ENCODE measurements at regions not wholly inside any gene's neighbourhood (a gene's known extent, or its start where the extent isn't known, plus 50 kb on each side); places are given as distances from the start of the nearest gene placed in this dataset.

GRCh38 chr12:40579687-40580086 lies 112.6 kb upstream of the CNTN1 start:
- Histone ChIP-seq H2AFZ (ENCODE audit: insufficient read depth, low read depth, low read length, poor library complexity, severe bottlenecking) (no peak overlapping the region), H3K9ac (ENCODE audit: insufficient read depth, low read length, poor library complexity, severe bottlenecking) (no peak overlapping the region), H3K27me3 (ENCODE audit: control insufficient read depth in 2 of 2, insufficient read depth in 2 of 2, low read length in 2 of 2) (no peaks in the 10 kb centered on the region), H3K4me2 (replicated peaks; ENCODE audit: extremely low read depth, low read length, poor library complexity, severe bottlenecking) (no peak overlapping the region), H3K4me3 (replicated peaks in 1 of 3; ENCODE audit: low read depth in 2 of 3, low read length in 3 of 3) (no peak overlapping the region), H3K9me3 (replicated peaks in 1 of 2; ENCODE audit: control insufficient read depth in 1 of 2, insufficient read depth in 1 of 2, low read length in 2 of 2) (peaks cover 10 to 22% of the 10 kb centered on the region in 2 donors), H3K79me2 (ENCODE audit: insufficient read depth, low read length) (no peaks in the 10 kb centered on the region), H3K27ac (ENCODE audit: low read depth in 1 of 2, low read length in 2 of 2) (no peak overlapping the region), H3K4me1 (ENCODE audit: control insufficient read depth in 1 of 2, insufficient read depth in 2 of 2, low read length in 2 of 2) (no peaks in the 10 kb centered on the region), H4K20me1 (ENCODE audit: insufficient read depth, low read length) (no peaks in the 10 kb centered on the region), H3K36me3 (replicated peaks in 1 of 2; ENCODE audit: control insufficient read depth in 1 of 2, insufficient read depth in 2 of 2, low read length in 2 of 2) (no peaks in the 10 kb centered on the region)
- DNase-seq, result no peak
- intact Hi-C loops (cut with micrococcal nuclease), result no loop called here
- H3K27me3 Mint-ChIP-seq (ENCODE audit: low read depth in 3 of 3), result peaks cover 0 to 2% (median 2%) of the 10 kb centered on the region in 3 donors
- TF ChIP-seq CTCF (IDR thresholded peaks at IDR 0.05), result no peak
- peaks cover 10 to 24% (median 18%) of the 10 kb centered on the region in 7 donors for H3K9me3 Mint-ChIP-seq
- no peak overlapping the region for H3K4me3 Mint-ChIP-seq
- H3K4me1 Mint-ChIP-seq, result no peaks in the 10 kb centered on the region
- no CpG with 5 or more reads among the region's 1 CpG for WGBS (ENCODE audit: insufficient coverage)
- H3K27ac Mint-ChIP-seq, result no peak overlapping the region
- H3K36me3 Mint-ChIP-seq, result no peaks in the 10 kb centered on the region

- Histone ChIP-seq H3K27me3 (ENCODE audit: control insufficient read depth in 2 of 2, insufficient read depth in 2 of 2, low read length in 2 of 2) (no peaks in the 10 kb centered on the region), H2AFZ (ENCODE audit: insufficient read depth, low read depth, low read length, poor library complexity, severe bottlenecking) (no peak overlapping the region), H3K27ac (ENCODE audit: low read depth in 1 of 2, low read length in 2 of 2) (no peak overlapping the region), H3K4me1 (ENCODE audit: control insufficient read depth in 1 of 2, insufficient read depth in 2 of 2, low read length in 2 of 2) (no peaks in the 10 kb centered on the region), H3K9me3 (replicated peaks in 1 of 2; ENCODE audit: control insufficient read depth in 1 of 2, insufficient read depth in 1 of 2, low read length in 2 of 2) (peaks cover 10 to 22% of the 10 kb centered on the region in 2 donors), H3K36me3 (replicated peaks in 1 of 2; ENCODE audit: control insufficient read depth in 1 of 2, insufficient read depth in 2 of 2, low read length in 2 of 2) (no peaks in the 10 kb centered on the region), H3K4me2 (replicated peaks; ENCODE audit: extremely low read depth, low read length, poor library complexity, severe bottlenecking) (no peak overlapping the region), H3K79me2 (ENCODE audit: insufficient read depth, low read length) (no peaks in the 10 kb centered on the region), H3K9ac (ENCODE audit: insufficient read depth, low read length, poor library complexity, severe bottlenecking) (no peak overlapping the region), H3K4me3 (replicated peaks in 1 of 3; ENCODE audit: low read depth in 2 of 3, low read length in 3 of 3) (no peak overlapping the region), H4K20me1 (ENCODE audit: insufficient read depth, low read length) (no peaks in the 10 kb centered on the region)
- Mint-ChIP-seq H3K4me3 (no peak overlapping the region), H3K27ac (no peak overlapping the region), H3K27me3 (ENCODE audit: low read depth in 3 of 3) (peaks cover 0 to 2% (median 2%) of the 10 kb centered on the region in 3 donors), H3K9me3 (peaks cover 10 to 24% (median 18%) of the 10 kb centered on the region in 7 donors), H3K36me3 (no peaks in the 10 kb centered on the region), H3K4me1 (no peaks in the 10 kb centered on the region)
- no peak for DNase-seq
- intact Hi-C loops (cut with micrococcal nuclease), result no loop called here
- no CpG with 5 or more reads among the region's 2 CpGs for WGBS (ENCODE audit: insufficient coverage)
- TF ChIP-seq CTCF (IDR thresholded peaks at IDR 0.05), result no peak
Measured at GRCh38 chr12:40580346-40580745, 111.9 kb upstream of the CNTN1 start.

Measured in CD14-positive monocyte (primary cell).